Central memory CD4-positive, alpha-beta T cell (primary cell): ENCODE measurements at regions not wholly inside any gene's neighbourhood (a gene's known extent, or its start where the extent isn't known, plus 50 kb on each side); places are given as distances from the start of the nearest gene placed in this dataset.

Source experiments
- DNase-seq: peaks from one replicate; pipeline ENCODE4 v3.0.0; 2022

- DNase-seq = no peak
These were observed 49.8 kb upstream of the ACSF3 start for GRCh38 chr16:89043636-89044417.
